Body of pancreas (tissue), 4 donors: ENCODE measurements at regions not wholly inside any gene's neighbourhood (a gene's known extent, or its start where the extent isn't known, plus 50 kb on each side); places are given as distances from the start of the nearest gene placed in this dataset.

ENCODE experiments used
- CTCF ChIP-seq, 7 experiments: fragments of 450-650 bp in 4 of 7; fragments of 200-600 bp in 3 of 7; sonication (generic) in 3 of 7; IDR thresholded peaks; one replicate each; pipeline ENCODE4 v1.5.1; 2016 to 2019; ENCODE audit warnings: antibody characterized with exemption in 7 of 7
- POLR2A ChIP-seq, 3 donors: fragments of 450-650 bp; IDR thresholded peaks; one replicate each; pipeline ENCODE4 v1.6.1; 2016; ENCODE audit warnings: antibody characterized with exemption in 3 of 3, mild to moderate bottlenecking in 2 of 3

GRCh38 chr3:89690646-89691045 is 583.2 kb downstream of the EPHA3 start:
- TF ChIP-seq CTCF (IDR thresholded peaks at IDR 0.05) (no peak), POLR2A (IDR thresholded peaks at IDR 0.05) (no peak)
